Gastrocnemius medialis (tissue), 4 donors: ENCODE measurements at regions not wholly inside any gene's neighbourhood (a gene's known extent, or its start where the extent isn't known, plus 50 kb on each side); places are given as distances from the start of the nearest gene placed in this dataset.

Experiments used
- ATAC-seq, 2 donors: fragments of 150-250 bp; one replicate each; pipeline ENCODE4 v1.9.1; 2016
- DNase-seq, 2 donors: peaks; one replicate each; pipeline ENCODE4 v3.0.0-alpha.2; 2019
- H3K27ac ChIP-seq, 4 donors: fragments of 200-600 bp; sonication (generic); 1 replicate in 1 of 4; 2 replicates in 3 of 4; pipeline ENCODE4 v1.5.1; 2016 to 2018; ENCODE audit warnings: mild to moderate bottlenecking in 2 of 4, moderate library complexity in 1 of 4
- H3K27me3 ChIP-seq, 3 donors: fragments of 200-600 bp; sonication (generic) in 2 of 3; 1 replicate in 1 of 3; 2 replicates in 2 of 3; pipeline versions ENCODE4 v1.5.1 to v1.6.0; 2016 to 2019; ENCODE audit warnings: mild to moderate bottlenecking in 1 of 3, moderate library complexity in 1 of 3
- H3K36me3 ChIP-seq, 2 donors: fragments of 200-600 bp; sonication (generic) in 1 of 2; one replicate each; pipeline ENCODE4 v1.5.1; 2017 to 2018
- H3K4me1 ChIP-seq, 2 donors: fragments of 200-600 bp; sonication (generic) in 1 of 2; one replicate each; pipeline ENCODE4 v1.5.1; 2016 to 2017; ENCODE audit warnings: mild to moderate bottlenecking in 2 of 2
- H3K4me3 ChIP-seq, 4 donors: fragments of 200-600 bp; sonication (generic) in 3 of 4; 1 replicate in 1 of 4; 2 replicates in 3 of 4; pipeline ENCODE4 v1.5.1; 2016 to 2019; ENCODE audit warnings: mild to moderate bottlenecking in 2 of 4
- H3K9me3 ChIP-seq, 3 donors: fragments of 200-600 bp; sonication (generic) in 2 of 3; 1 replicate in 1 of 3; 2 replicates in 2 of 3; pipeline ENCODE4 v1.5.1; 2016 to 2019
- CTCF ChIP-seq, 5 experiments: fragments of 450-650 bp in 3 of 5; fragments of 200-600 bp in 2 of 5; sonication (generic) in 2 of 5; IDR thresholded peaks in 4 of 5; conservative IDR thresholded peaks in 1 of 5; 1 replicate in 4 of 5; 2 replicates in 1 of 5; pipeline ENCODE4 v1.5.1; 2016 to 2019; ENCODE audit warnings: antibody characterized with exemption in 5 of 5, mild to moderate bottlenecking in 3 of 5, moderate library complexity in 3 of 5
- POLR2A ChIP-seq, 2 donors: fragments of 450-650 bp; IDR thresholded peaks; one replicate each; pipeline ENCODE4 v1.6.1; 2017; ENCODE audit warnings: antibody characterized with exemption in 2 of 2, mild to moderate bottlenecking in 2 of 2, moderate library complexity in 2 of 2
- in situ Hi-C, 4 donors: fragments of 200-750 bp; cut with MboI; loops; one replicate each; pipeline versions ENCODE4 v1.15.0 to v1.8.0; 2017; ENCODE audit warnings: low sequenced_read_pairs in 4 of 4
- intact Hi-C: fragments of 100-400 bp; cut with DNase I; formaldehyde crosslinking; loops from one replicate; pipeline ENCODE4 v1.15.1; 2023; ENCODE audit warnings: low total_unique reads

GRCh38 chr3:153268564-153269279 is 106.7 kb downstream of the RAP2B start:
- Histone ChIP-seq H3K4me3 (no peak overlapping the region), H3K9me3 (no peaks in the 10 kb centered on the region), H3K36me3 (no peaks in the 10 kb centered on the region), H3K27me3 (no peaks in the 10 kb centered on the region), H3K4me1 (no peaks in the 10 kb centered on the region), H3K27ac (no peak overlapping the region)
- intact Hi-C loops: no loop called here
- ATAC-seq: no peak
- no peak for DNase-seq
- TF ChIP-seq CTCF (IDR thresholded peaks at IDR 0.05 in 4 of 5, conservative IDR thresholded peaks at IDR 0.05 in 1 of 5): no peak
- TF ChIP-seq POLR2A (IDR thresholded peaks at IDR 0.05): no peak
- in situ Hi-C loops: no loop called here

- Histone ChIP-seq H3K27ac (no peak overlapping the region), H3K4me1 (no peaks in the 10 kb centered on the region), H3K9me3 (no peaks in the 10 kb centered on the region), H3K36me3 (no peaks in the 10 kb centered on the region), H3K4me3 (no peak overlapping the region), H3K27me3 (no peaks in the 10 kb centered on the region)
- in situ Hi-C loops (no loop called here), intact Hi-C loops (no loop called here)
- ATAC-seq (no peak), DNase-seq (no peak)
- no peak for TF ChIP-seq CTCF (IDR thresholded peaks at IDR 0.05 in 4 of 5, conservative IDR thresholded peaks at IDR 0.05 in 1 of 5)
- no peak for TF ChIP-seq POLR2A (IDR thresholded peaks at IDR 0.05)
Observed at GRCh38 chr3:153269730-153270129, 107.7 kb downstream of the RAP2B start.

- Histone ChIP-seq H3K27ac (no peak overlapping the region), H3K36me3 (no peaks in the 10 kb centered on the region), H3K4me1 (no peaks in the 10 kb centered on the region), H3K4me3 (no peak overlapping the region), H3K9me3 (no peaks in the 10 kb centered on the region), H3K27me3 (no peaks in the 10 kb centered on the region)
- intact Hi-C loops (no loop called here), in situ Hi-C loops (no loop called here)
- ATAC-seq (no peak), DNase-seq (no peak)
- no peak for TF ChIP-seq CTCF (IDR thresholded peaks at IDR 0.05 in 4 of 5, conservative IDR thresholded peaks at IDR 0.05 in 1 of 5)
- no peak for TF ChIP-seq POLR2A (IDR thresholded peaks at IDR 0.05)
Observed at GRCh38 chr3:153273217-153273616, 111.2 kb downstream of the RAP2B start.

- Histone ChIP-seq H3K4me3 (no peak overlapping the region), H3K9me3 (no peaks in the 10 kb centered on the region), H3K27ac (no peak overlapping the region), H3K36me3 (no peaks in the 10 kb centered on the region), H3K4me1 (no peaks in the 10 kb centered on the region), H3K27me3 (no peaks in the 10 kb centered on the region)
- DNase-seq (no peak), ATAC-seq (no peak)
- intact Hi-C loops (no loop called here), in situ Hi-C loops (no loop called here)
- TF ChIP-seq POLR2A (IDR thresholded peaks at IDR 0.05) (no peak), CTCF (IDR thresholded peaks at IDR 0.05 in 4 of 5, conservative IDR thresholded peaks at IDR 0.05 in 1 of 5) (no peak)
Observed at GRCh38 chr3:153273767-153274435, 111.9 kb downstream of the RAP2B start.
